ENCODE measurements at regions not wholly inside any gene's neighbourhood (a gene's known extent, or its start where the extent isn't known, plus 50 kb on each side); places are given as distances from the start of the nearest gene placed in this dataset.

DNA sequence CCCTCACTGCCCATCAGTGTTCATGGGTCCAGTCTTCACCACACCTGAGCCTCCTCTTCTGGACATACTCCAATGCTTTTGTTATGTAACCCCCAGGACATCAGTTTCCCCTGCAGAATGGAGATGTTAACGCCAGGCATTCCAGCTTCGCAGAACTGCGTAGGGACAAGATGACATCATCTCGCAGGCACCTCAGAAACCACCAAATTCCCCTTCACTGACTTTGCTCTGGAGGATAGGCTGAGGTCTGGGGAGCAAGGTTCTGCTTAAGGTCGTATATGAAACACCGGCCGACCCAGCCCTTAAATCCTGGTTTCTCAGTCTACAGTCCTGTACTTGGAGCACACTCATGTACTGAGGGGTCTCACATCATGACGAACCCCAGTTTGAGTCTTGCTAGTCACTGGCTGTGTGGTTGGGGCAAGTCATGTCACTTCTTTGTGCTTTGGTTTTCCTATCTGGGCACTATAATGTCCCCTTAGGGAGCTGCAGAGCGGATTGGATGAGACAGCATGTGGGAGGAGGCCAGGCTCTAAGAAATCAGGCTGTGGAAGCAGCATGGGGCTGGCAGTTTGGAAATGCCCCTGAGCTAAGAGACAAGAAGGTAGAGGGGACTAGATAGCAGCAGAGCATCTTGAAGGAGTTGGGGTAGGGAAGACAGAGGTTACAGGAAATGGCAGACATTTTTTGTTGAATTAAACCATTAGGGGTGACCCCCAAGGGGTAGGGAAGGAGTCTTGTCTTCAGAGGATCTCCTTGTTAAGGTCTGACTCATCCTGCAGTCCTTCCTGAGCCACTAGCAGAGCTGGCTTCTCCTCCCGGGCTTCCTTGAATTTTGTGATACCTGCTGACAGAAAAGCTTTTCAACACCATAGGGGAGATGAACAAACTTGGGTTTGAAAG is 138.3 kb downstream of the FOXD2 start:
- TF ChIP-seq, protein P1, sequence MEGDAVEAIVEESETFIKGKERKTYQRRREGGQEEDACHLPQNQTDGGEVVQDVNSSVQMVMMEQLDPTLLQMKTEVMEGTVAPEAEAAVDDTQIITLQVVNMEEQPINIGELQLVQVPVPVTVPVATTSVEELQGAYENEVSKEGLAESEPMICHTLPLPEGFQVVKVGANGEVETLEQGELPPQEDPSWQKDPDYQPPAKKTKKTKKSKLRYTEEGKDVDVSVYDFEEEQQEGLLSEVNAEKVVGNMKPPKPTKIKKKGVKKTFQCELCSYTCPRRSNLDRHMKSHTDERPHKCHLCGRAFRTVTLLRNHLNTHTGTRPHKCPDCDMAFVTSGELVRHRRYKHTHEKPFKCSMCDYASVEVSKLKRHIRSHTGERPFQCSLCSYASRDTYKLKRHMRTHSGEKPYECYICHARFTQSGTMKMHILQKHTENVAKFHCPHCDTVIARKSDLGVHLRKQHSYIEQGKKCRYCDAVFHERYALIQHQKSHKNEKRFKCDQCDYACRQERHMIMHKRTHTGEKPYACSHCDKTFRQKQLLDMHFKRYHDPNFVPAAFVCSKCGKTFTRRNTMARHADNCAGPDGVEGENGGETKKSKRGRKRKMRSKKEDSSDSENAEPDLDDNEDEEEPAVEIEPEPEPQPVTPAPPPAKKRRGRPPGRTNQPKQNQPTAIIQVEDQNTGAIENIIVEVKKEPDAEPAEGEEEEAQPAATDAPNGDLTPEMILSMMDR (IDR thresholded peaks at IDR 0.05 in 8 of 11, conservative IDR thresholded peaks at IDR 0.05 in 3 of 11) = no peak
- TF ChIP-seq POLR2AphosphoS5 (IDR thresholded peaks at IDR 0.05) = no peak
